ENCODE measurements at regions not wholly inside any gene's neighbourhood (a gene's known extent, or its start where the extent isn't known, plus 50 kb on each side); places are given as distances from the start of the nearest gene placed in this dataset.

GRCh38 chr12:60191676-60192359 is 596.0 kb downstream of the SLC16A7 start:
- no peak for TF ChIP-seq CTCF (conservative IDR thresholded peaks at IDR 0.05; ENCODE audit: control insufficient read depth, insufficient read depth, low read depth, low read length)
- H3K4me3 ChIP-seq (ENCODE audit: control insufficient read depth, low read depth, low read length), result no peak overlapping the region
- peak; percentile 45 for DNase-seq (ENCODE audit: low read depth)

- peak; percentile 42 for DNase-seq (ENCODE audit: low read depth)
- TF ChIP-seq CTCF (conservative IDR thresholded peaks at IDR 0.05; ENCODE audit: control insufficient read depth, insufficient read depth, low read depth, low read length), result no peak
These were observed 598.8 kb downstream of the SLC16A7 start for GRCh38 chr12:60194678-60195077.

GRCh38 chr12:60195483-60195882 is 599.7 kb downstream of the SLC16A7 start:
- H3K4me3 ChIP-seq (ENCODE audit: control insufficient read depth, low read depth, low read length), result no peak overlapping the region
- no peak for TF ChIP-seq CTCF (conservative IDR thresholded peaks at IDR 0.05; ENCODE audit: control insufficient read depth, insufficient read depth, low read depth, low read length)

More at GRCh38 chr12:60194678-60195077, 598.8 kb downstream of the SLC16A7 start:
- no peak overlapping the region for H3K4me3 ChIP-seq (ENCODE audit: control insufficient read depth, low read depth, low read length)

GRCh38 chr12:60196366-60196765 is 600.5 kb downstream of the SLC16A7 start:
- H3K4me3 ChIP-seq (ENCODE audit: control insufficient read depth, low read depth, low read length), result no peak overlapping the region
- no peak for TF ChIP-seq CTCF (conservative IDR thresholded peaks at IDR 0.05; ENCODE audit: control insufficient read depth, insufficient read depth, low read depth, low read length)
- no peak for DNase-seq (ENCODE audit: low read depth)

More at GRCh38 chr12:60195483-60195882, 599.7 kb downstream of the SLC16A7 start:
- no peak for DNase-seq (ENCODE audit: low read depth)

GRCh38 chr12:60197589-60197988 is 601.8 kb downstream of the SLC16A7 start:
- no peak overlapping the region for H3K4me3 ChIP-seq (ENCODE audit: control insufficient read depth, low read depth, low read length)
- DNase-seq (ENCODE audit: low read depth), result peak; percentile 67
- TF ChIP-seq CTCF (conservative IDR thresholded peaks at IDR 0.05; ENCODE audit: control insufficient read depth, insufficient read depth, low read depth, low read length), result no peak

- TF ChIP-seq CTCF (conservative IDR thresholded peaks at IDR 0.05; ENCODE audit: control insufficient read depth, insufficient read depth, low read depth, low read length), result no peak
- no peak overlapping the region for H3K4me3 ChIP-seq (ENCODE audit: control insufficient read depth, low read depth, low read length)
- DNase-seq (ENCODE audit: low read depth), result peak; percentile 6
These were observed 606.1 kb downstream of the SLC16A7 start for GRCh38 chr12:60201891-60202290.

Data from fibroblast of mammary gland (primary cell).